GM12892 (cell line): ENCODE measurements at regions not wholly inside any gene's neighbourhood (a gene's known extent, or its start where the extent isn't known, plus 50 kb on each side); places are given as distances from the start of the nearest gene placed in this dataset.

Source experiments
- POLR2A ChIP-seq: IDR thresholded peaks from 2 replicates; pipeline ENCODE4 v1.6.1; 2011; ENCODE audit warnings: low read depth, low read length, control low read depth
- POLR2AphosphoS5 ChIP-seq: IDR thresholded peaks from 2 replicates; pipeline ENCODE4 v1.6.1; 2011; ENCODE audit warnings: low read depth, low read length, control low read depth

DNA sequence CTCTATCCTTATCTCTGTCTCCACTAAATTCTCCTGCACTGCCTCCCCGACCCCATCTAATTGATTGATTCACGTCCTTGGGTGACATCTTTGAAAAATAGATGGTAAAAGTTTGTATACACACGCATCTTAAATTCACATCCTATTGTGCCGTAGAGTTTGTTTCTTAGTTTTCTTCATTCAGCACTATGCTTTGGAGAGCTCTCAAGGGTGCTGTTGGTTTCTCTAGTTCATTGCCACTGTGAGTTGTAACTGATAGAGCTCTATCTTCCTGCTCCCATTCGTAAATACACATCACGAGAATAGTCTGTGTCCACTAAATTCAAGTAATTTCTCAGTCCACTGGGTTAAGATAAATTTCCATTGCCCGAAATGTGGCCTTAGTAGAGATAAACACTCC is 1537.4 kb downstream of the AACS start:
- no peak for TF ChIP-seq POLR2A
- TF ChIP-seq POLR2AphosphoS5 = no peak
